C4-2B (cell line): ENCODE measurements at regions not wholly inside any gene's neighbourhood (a gene's known extent, or its start where the extent isn't known, plus 50 kb on each side); places are given as distances from the start of the nearest gene placed in this dataset.

Experiments
- H3K27ac ChIP-seq: fragments of 450-650 bp; 2 replicates; pipeline ENCODE4 v1.5.1; 2017
- CTCF ChIP-seq: fragments of 450-650 bp; conservative IDR thresholded peaks from 2 replicates; pipeline ENCODE4 v1.5.1; 2017; ENCODE audit warnings: mild to moderate bottlenecking
- ZFX ChIP-seq: fragments of 450-650 bp; IDR thresholded peaks from 2 replicates; pipeline ENCODE4 v1.6.1; 2017

GRCh38 chrX:109312757-109313156 lies 169.1 kb downstream of the GUCY2F start:
- no peak overlapping the region for H3K27ac ChIP-seq
- TF ChIP-seq CTCF (no peak), ZFX (no peak)

GRCh38 chrX:109310031-109310430 lies 171.9 kb downstream of the GUCY2F start:
- H3K27ac ChIP-seq: no peak overlapping the region
- TF ChIP-seq CTCF (no peak), ZFX (no peak)

- no peak overlapping the region for H3K27ac ChIP-seq
- TF ChIP-seq ZFX (no peak), CTCF (no peak)
These were observed 180.7 kb downstream of the GUCY2F start for GRCh38 chrX:109301177-109301576.

- TF ChIP-seq CTCF (no peak), ZFX (no peak)
- H3K27ac ChIP-seq: no peak overlapping the region
These were observed 181.5 kb downstream of the GUCY2F start for GRCh38 chrX:109300415-109300814.

- no peak for TF ChIP-seq CTCF
- TF ChIP-seq ZFX: no peak
- no peak overlapping the region for H3K27ac ChIP-seq
These were observed 182.8 kb downstream of the GUCY2F start for GRCh38 chrX:109299091-109299490.

GRCh38 chrX:109294097-109294814 lies 187.6 kb downstream of the GUCY2F start:
- H3K27ac ChIP-seq: no peak overlapping the region
- no peak for TF ChIP-seq CTCF
- no peak for TF ChIP-seq ZFX

GRCh38 chrX:109283870-109284269 lies 198.0 kb downstream of the GUCY2F start:
- no peak for TF ChIP-seq ZFX
- no peak for TF ChIP-seq CTCF
- no peak overlapping the region for H3K27ac ChIP-seq
